Uterus (tissue), 3 donors: ENCODE measurements at regions not wholly inside any gene's neighbourhood (a gene's known extent, or its start where the extent isn't known, plus 50 kb on each side); places are given as distances from the start of the nearest gene placed in this dataset.

Source experiments
- DNase-seq, 2 donors: peaks; one replicate each; pipeline ENCODE4 v3.0.0-alpha.2; 2019 to 2020
- H3K27ac ChIP-seq, 2 donors: fragments of 200-600 bp; sonication (generic); 1 replicate in 1 of 2; 2 replicates in 1 of 2; pipeline ENCODE4 v1.5.1; 2016 to 2018
- H3K27me3 ChIP-seq, 2 donors: fragments of 200-600 bp; sonication (generic); one replicate each; pipeline ENCODE4 v1.5.1; 2018 to 2019; ENCODE audit warnings: control low read depth in 1 of 2
- H3K36me3 ChIP-seq, 2 donors: fragments of 200-600 bp; sonication (generic); one replicate each; pipeline ENCODE4 v1.5.1; 2019; ENCODE audit warnings: control low read depth in 1 of 2
- H3K4me1 ChIP-seq, 2 donors: fragments of 200-600 bp; sonication (generic); one replicate each; pipeline ENCODE4 v1.5.1; 2018 to 2019; ENCODE audit warnings: control low read depth in 1 of 2
- H3K4me3 ChIP-seq, 2 donors: fragments of 200-600 bp; sonication (generic); 1 replicate in 1 of 2; 2 replicates in 1 of 2; pipeline ENCODE4 v1.5.1; 2018 to 2019; ENCODE audit warnings: mild to moderate bottlenecking in 1 of 2
- H3K9me3 ChIP-seq, 2 donors: fragments of 200-600 bp; sonication (generic); one replicate each; pipeline ENCODE4 v1.5.1; 2019; ENCODE audit warnings: control low read depth in 1 of 2
- POLR2A ChIP-seq, 2 donors: fragments of 450-650 bp; IDR thresholded peaks; one replicate each; pipeline ENCODE4 v1.6.1; 2016; ENCODE audit warnings: antibody characterized with exemption in 2 of 2, mild to moderate bottlenecking in 1 of 2, moderate library complexity in 1 of 2
- intact Hi-C: fragments of 100-400 bp; cut with DNase I; formaldehyde crosslinking; loops from one replicate; pipeline ENCODE4 v1.15.1; 2023; ENCODE audit warnings: low total_unique reads
- TF ChIP-seq, protein P1 (sequence below), 4 experiments: fragments of 200-600 bp in 2 of 4; fragments of 450-650 bp in 2 of 4; sonication (generic) in 2 of 4; IDR thresholded peaks; one replicate each; pipeline ENCODE4 v1.5.1; 2016 to 2019; ENCODE audit warnings: antibody characterized with exemption in 4 of 4, mild to moderate bottlenecking in 2 of 4, moderate library complexity in 1 of 4
- donor health status: DM: yes; HTN: yes; CAD: no.

DNA sequence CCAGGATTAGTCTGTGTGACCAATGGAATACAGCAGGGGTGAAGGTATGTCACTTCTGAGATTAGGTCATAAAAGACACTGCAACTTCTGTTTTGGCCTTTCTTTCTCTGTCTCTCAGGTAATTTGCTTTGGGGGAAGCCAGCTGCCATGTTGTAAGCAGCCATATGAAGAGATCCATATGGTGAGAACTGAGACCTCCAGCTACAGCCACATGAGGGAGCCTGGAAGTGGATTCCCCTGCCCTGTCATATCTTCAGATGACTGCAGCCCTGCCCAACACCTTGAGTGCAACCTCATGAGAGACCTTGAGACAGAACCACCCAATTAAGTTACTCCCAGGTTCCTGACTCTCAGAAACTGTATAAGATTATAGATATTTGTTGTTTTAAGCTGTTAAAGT, 70.1 kb upstream of the ESRRG start:
- no peaks in the 10 kb centered on the region for H3K4me1 ChIP-seq
- H3K4me3 ChIP-seq: no peak overlapping the region
- TF ChIP-seq, protein P1, sequence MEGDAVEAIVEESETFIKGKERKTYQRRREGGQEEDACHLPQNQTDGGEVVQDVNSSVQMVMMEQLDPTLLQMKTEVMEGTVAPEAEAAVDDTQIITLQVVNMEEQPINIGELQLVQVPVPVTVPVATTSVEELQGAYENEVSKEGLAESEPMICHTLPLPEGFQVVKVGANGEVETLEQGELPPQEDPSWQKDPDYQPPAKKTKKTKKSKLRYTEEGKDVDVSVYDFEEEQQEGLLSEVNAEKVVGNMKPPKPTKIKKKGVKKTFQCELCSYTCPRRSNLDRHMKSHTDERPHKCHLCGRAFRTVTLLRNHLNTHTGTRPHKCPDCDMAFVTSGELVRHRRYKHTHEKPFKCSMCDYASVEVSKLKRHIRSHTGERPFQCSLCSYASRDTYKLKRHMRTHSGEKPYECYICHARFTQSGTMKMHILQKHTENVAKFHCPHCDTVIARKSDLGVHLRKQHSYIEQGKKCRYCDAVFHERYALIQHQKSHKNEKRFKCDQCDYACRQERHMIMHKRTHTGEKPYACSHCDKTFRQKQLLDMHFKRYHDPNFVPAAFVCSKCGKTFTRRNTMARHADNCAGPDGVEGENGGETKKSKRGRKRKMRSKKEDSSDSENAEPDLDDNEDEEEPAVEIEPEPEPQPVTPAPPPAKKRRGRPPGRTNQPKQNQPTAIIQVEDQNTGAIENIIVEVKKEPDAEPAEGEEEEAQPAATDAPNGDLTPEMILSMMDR (IDR thresholded peaks at IDR 0.05): no peak
- no peak for TF ChIP-seq POLR2A (IDR thresholded peaks at IDR 0.05)
- no peak for DNase-seq
- H3K9me3 ChIP-seq: no peaks in the 10 kb centered on the region
- no peak overlapping the region for H3K27ac ChIP-seq
- no peaks in the 10 kb centered on the region for H3K27me3 ChIP-seq
- intact Hi-C loops: no loop called here
- H3K36me3 ChIP-seq: no peaks in the 10 kb centered on the region

DNA sequence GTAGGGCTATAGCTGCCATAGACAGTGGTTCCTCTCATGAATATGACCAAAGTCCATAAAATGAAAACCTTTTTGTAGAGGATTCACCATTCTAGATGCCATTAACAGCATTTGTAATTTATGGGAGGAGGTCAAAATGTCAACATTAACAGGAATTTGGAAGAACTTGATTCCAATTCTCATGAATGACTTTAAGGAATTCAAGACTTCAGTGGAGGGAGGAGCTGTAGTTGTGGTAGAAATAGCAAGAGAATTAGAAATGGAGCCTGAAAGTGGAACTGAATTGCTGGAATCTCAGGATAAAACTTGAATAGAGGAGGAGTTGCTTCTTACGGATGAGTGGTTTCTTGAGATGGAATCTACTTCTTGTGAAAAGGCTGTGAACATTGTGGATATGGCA, 65.4 kb upstream of the ESRRG start:
- Histone ChIP-seq H3K4me3 (no peak overlapping the region), H3K36me3 (no peaks in the 10 kb centered on the region), H3K27me3 (no peaks in the 10 kb centered on the region), H3K4me1 (no peaks in the 10 kb centered on the region), H3K9me3 (no peaks in the 10 kb centered on the region), H3K27ac (no peak overlapping the region)
- intact Hi-C loops: no loop called here
- no peak for DNase-seq
- TF ChIP-seq, protein P1 (IDR thresholded peaks at IDR 0.05): no peak
- TF ChIP-seq POLR2A (IDR thresholded peaks at IDR 0.05): no peak

DNA sequence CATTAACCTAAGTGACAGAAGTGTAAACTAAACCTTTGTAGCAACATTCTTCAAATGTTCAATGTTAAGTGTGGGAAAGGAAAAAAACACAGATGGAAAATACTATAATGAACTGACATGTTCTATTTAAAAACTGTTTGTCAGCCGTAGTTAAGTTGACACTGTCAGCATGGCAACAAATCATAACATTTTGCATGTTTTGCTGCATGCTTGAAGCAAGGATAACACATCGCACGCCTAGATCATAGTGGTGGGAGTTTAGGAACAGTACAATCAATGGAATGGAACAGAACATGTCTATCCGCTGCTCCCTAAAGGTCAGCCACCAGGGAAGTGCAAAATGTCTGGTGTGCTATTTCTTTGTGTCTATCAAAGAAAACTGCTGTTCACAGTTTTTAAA, 62.5 kb upstream of the ESRRG start:
- H3K4me3 ChIP-seq: no peak overlapping the region
- H3K36me3 ChIP-seq: no peaks in the 10 kb centered on the region
- H3K9me3 ChIP-seq: no peaks in the 10 kb centered on the region
- no peak overlapping the region for H3K27ac ChIP-seq
- no peaks in the 10 kb centered on the region for H3K27me3 ChIP-seq
- intact Hi-C loops: no loop called here
- no peak for DNase-seq
- H3K4me1 ChIP-seq: no peaks in the 10 kb centered on the region
- no peak for TF ChIP-seq POLR2A (IDR thresholded peaks at IDR 0.05)
- TF ChIP-seq, protein P1 (IDR thresholded peaks at IDR 0.05): no peak

DNA sequence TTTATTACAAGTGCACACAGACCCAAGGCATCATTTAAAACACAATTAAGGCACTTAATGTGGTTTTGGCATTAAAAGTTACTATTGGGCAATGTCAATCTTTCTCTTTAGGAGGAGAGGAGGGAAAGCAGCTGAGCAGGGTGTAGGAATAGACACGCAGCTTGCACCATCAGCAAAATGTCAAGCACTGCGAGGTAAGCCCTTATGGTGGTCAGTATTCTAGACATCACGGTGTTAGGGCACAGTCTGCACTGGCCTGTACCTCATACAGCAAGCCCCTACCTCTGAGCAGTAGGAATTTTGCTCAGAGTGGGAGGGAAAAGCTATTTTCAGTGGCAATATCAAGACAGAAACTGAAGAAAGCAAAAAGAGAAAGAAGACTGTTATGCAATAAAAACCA, 62.0 kb upstream of the ESRRG start:
- no peak for TF ChIP-seq POLR2A (IDR thresholded peaks at IDR 0.05)
- TF ChIP-seq, protein P1 (IDR thresholded peaks at IDR 0.05): no peak
- no peak for DNase-seq
- no peaks in the 10 kb centered on the region for H3K27me3 ChIP-seq
- H3K4me1 ChIP-seq: no peaks in the 10 kb centered on the region
- no peaks in the 10 kb centered on the region for H3K36me3 ChIP-seq
- no peak overlapping the region for H3K27ac ChIP-seq
- H3K4me3 ChIP-seq: no peak overlapping the region
- no peaks in the 10 kb centered on the region for H3K9me3 ChIP-seq
- intact Hi-C loops: no loop called here

DNA sequence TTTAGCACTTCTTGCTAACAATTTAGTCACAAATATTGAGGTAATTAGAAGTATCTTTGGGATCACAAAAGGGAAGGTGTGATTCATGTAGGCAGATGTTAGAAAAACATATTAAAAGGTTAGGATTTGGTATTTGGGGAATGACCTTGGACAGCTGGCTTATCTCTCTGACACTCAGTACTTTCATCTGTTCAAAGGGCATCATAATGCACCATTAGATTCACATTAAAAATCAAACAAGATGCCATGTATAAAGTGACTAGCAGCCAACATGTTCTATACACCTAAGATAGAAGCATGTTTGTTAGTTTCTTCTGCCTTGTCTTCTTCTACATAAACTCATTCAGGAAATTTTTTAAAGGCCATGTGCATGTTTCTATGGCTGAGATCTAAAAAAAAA, 56.5 kb upstream of the ESRRG start:
- Histone ChIP-seq H3K4me3 (no peak overlapping the region), H3K27me3 (no peaks in the 10 kb centered on the region), H3K9me3 (no peaks in the 10 kb centered on the region), H3K36me3 (no peaks in the 10 kb centered on the region), H3K4me1 (no peaks in the 10 kb centered on the region), H3K27ac (no peak overlapping the region)
- intact Hi-C loops: no loop called here
- TF ChIP-seq, protein P1 (IDR thresholded peaks at IDR 0.05): no peak
- no peak for TF ChIP-seq POLR2A (IDR thresholded peaks at IDR 0.05)
- no peak for DNase-seq
